ENCODE measurements at regions not wholly inside any gene's neighbourhood (a gene's known extent, or its start where the extent isn't known, plus 50 kb on each side); places are given as distances from the start of the nearest gene placed in this dataset.

GRCh38 chr6:122524056-122524455 lies 52.4 kb upstream of the SERINC1 start:
- no peak for DNase-seq

- DNase-seq = peak; percentile 70 to 76
Observed at GRCh38 chr6:122530440-122531046, 58.9 kb upstream of the SERINC1 start.

GRCh38 chr6:122548281-122548680 lies 61.9 kb upstream of the PKIB start:
- DNase-seq = peak; percentile 15 to 78

GRCh38 chr6:122548820-122549219 lies 61.4 kb upstream of the PKIB start:
- no peak for DNase-seq

GRCh38 chr6:122553697-122554096 lies 56.5 kb upstream of the PKIB start:
- DNase-seq = peak; percentile 28 to 65

- no peak for DNase-seq
Observed at GRCh38 chr6:122555561-122555960, 54.6 kb upstream of the PKIB start.

GRCh38 chr6:122558080-122558479 lies 52.1 kb upstream of the PKIB start:
- DNase-seq = no peak

Data from NCI-H2081 (cell line).